ENCODE measurements at regions not wholly inside any gene's neighbourhood (a gene's known extent, or its start where the extent isn't known, plus 50 kb on each side); places are given as distances from the start of the nearest gene placed in this dataset.

DNA sequence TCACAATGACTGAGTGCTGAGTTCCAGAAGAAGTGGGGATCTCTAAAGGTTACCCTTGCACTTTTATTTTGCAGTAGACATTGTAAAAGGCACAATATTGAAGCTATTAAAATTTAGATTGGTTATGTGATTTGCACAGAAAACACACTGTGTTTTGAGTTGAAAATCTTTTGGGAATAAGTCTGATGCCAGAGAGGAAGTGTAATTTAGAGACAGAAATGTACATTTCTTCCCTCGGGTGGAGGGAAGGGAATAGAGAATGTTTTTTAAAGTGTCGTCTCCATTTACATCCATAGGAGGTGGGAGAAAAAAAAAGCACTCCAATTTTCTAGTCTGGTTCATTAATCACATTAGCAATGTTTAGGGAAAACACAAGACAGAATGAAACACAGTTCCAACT lies 465.8 kb downstream of the OLFM4 start:
- TF ChIP-seq, protein P1, sequence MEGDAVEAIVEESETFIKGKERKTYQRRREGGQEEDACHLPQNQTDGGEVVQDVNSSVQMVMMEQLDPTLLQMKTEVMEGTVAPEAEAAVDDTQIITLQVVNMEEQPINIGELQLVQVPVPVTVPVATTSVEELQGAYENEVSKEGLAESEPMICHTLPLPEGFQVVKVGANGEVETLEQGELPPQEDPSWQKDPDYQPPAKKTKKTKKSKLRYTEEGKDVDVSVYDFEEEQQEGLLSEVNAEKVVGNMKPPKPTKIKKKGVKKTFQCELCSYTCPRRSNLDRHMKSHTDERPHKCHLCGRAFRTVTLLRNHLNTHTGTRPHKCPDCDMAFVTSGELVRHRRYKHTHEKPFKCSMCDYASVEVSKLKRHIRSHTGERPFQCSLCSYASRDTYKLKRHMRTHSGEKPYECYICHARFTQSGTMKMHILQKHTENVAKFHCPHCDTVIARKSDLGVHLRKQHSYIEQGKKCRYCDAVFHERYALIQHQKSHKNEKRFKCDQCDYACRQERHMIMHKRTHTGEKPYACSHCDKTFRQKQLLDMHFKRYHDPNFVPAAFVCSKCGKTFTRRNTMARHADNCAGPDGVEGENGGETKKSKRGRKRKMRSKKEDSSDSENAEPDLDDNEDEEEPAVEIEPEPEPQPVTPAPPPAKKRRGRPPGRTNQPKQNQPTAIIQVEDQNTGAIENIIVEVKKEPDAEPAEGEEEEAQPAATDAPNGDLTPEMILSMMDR (IDR thresholded peaks at IDR 0.05) = no peak
- TF ChIP-seq POLR2A (IDR thresholded peaks at IDR 0.05) = no peak

Data from esophagus squamous epithelium (tissue), 4 donors.